ENCODE measurements at regions not wholly inside any gene's neighbourhood (a gene's known extent, or its start where the extent isn't known, plus 50 kb on each side); places are given as distances from the start of the nearest gene placed in this dataset.

DNA sequence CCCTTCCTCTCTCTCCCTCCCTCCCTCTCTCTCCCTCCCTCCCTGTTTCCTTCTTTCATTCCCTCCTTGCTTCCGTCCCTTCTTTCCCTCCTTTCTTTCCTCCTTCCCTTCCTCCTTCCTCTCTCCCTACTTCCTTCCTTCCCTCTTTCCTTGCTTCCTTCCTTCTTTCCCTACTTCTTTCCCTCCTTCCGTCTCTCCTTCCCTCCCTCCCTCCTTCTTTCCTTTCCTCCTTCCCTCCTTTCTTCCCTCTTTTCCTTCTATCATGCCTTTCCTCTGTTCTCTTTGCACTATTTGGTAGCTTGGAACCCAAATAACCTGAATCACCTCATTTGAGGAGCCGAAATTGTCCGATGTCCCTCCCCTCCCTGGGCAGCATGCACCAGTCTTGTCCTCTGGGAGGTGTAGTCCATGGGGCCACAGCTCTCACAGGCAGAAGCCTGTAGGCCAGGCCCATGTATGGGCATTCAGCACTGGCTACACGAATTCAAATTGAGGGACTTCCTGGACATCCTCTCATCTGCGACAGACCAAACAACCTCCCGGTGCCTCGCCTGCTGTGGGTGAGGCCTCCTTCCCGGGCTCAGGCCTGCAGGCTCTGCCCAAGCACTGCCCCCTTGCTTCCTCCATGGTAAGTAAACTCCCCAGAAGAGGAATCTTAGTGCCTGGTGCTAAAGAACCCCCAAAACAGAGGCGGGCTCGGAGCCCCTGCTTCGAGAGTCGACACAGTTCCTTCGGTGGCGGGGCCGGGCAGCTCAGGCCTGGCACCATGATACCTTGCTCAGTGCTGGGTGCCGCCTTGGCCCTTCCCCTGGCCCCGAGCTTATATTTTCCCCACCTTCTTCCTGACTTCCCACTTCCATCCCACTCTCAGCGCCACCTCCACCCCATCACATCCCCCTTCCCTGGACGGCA, 454.1 kb upstream of the CADM1 start:
- DNase-seq (ENCODE audit: low read depth in 1 of 2, low spot score in 1 of 2): no peak

DNA sequence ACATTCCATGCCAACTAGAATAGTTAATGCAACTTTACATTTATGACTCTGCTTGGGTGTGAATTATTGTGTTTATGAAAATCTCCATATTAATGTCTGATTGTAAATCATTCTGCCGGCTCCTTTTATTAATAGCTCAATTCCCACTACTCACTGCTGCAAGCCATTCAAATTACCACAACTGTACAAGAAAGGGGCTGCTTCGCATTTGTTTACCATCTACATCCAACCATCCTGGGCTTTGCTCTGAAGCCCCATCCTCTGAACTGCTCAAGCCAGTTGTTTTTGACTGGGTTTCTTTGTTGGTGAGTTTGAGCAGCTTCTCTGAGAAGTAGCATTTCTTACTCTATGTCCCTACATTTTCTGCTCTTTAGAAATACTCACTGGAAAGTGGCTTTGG, 451.6 kb upstream of the CADM1 start:
- DNase-seq (ENCODE audit: low read depth in 1 of 2, low spot score in 1 of 2): no peak

DNA sequence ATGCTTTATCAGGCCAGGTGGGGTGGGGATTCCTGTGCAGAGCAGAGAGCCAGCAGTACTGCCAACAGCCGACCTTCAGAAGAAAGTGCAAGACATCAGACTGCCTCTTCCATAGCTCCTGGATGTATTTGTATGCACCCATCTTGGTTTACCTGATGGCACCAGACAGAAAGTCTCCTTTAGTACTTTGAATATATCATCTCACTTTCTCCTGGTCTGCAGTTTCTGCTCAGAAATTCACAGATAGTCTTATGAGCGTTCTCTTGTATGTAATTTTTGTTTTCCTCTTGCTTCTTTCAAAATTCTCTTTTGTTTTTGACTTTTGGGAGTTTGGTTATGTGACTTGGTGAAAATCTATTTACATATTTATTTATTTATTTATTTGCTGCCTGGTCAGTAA, 446.4 kb upstream of the CADM1 start:
- DNase-seq (ENCODE audit: low read depth in 1 of 2, low spot score in 1 of 2): no peak

DNA sequence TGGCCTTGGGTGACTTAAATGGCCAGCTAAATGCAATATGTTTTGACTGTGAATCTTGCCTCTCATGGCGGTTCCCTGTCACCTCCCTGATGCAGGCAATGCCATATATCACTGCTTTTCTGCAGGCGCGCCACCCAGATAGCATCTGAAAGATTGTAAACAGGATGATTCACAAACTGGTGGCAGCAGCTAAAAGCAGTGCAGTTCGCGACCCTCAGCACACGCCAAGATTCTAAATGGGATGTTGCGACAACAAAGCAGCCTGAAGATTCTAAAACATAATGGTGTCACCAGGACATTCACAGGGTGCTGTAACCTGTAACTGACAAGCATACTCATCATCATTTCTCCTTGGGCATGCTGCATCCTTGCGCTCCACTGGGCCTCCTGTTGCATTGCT, 440.4 kb upstream of the CADM1 start:
- no peak for DNase-seq (ENCODE audit: low read depth in 1 of 2, low spot score in 1 of 2)

DNA sequence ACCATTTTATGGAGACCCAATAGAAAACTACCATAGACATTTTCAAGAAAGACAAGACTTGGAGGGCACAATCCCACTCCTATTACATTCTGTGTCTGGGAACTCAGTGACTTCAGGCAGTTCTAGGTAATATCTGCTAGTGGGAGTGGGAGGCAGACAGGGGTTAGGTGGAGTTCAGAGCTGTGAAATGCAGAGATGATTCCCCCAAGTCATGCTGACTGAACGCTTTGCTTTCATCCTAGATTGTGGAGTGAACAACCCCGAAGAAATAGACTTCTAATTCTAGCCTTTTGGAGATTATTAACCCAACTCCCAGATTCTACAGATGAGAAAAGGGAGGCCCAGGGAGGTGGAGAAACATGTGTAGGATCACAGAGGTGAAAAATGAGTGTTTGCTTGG, 437.8 kb upstream of the CADM1 start:
- DNase-seq (ENCODE audit: low read depth in 1 of 2, low spot score in 1 of 2): no peak

DNA sequence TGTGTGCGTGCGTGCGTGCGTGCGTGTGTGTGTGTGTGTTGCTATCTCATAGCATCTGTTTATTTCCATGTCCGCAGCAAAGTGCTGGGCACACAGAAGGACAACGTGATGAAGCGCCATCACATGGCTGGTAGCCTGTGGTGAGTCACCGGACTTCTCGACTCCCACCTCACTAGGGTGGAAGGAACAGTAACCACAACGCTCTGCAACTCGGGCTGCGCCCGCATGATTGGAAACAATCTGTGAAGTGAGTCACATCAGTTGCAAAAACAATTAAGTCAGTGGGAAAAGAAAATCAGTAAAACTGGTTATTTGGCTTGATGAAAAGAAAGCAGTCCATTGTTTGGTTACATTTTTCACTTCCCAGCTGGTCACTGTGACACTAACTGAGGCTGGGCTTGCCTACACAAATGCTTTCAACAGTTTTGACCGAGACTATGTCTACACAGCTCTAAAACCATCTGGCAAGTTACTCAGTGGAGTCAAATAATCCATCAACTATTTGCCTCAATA, 437.3 kb upstream of the CADM1 start:
- no peak for DNase-seq (ENCODE audit: low read depth in 1 of 2, low spot score in 1 of 2)

DNA sequence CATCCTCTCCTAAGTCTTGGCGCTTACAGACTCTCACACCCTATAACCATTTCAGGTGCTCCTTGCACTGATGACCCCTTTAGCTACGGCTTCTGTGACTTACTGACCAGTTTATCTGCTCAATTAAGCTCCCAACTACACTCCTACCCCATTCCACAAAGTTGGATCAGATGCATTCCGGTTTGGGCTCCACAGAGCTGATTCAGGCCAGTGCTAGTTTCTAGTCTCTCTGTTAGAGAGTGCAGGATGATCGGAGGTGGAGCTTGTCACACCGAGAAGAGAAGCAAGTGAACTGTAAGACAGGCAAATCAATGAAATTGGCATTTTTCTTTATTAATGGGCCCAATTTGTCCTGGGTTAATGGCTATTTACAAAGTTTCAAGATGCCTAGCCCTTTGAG, 436.8 kb upstream of the CADM1 start:
- no peak for DNase-seq (ENCODE audit: low read depth in 1 of 2, low spot score in 1 of 2)

DNA sequence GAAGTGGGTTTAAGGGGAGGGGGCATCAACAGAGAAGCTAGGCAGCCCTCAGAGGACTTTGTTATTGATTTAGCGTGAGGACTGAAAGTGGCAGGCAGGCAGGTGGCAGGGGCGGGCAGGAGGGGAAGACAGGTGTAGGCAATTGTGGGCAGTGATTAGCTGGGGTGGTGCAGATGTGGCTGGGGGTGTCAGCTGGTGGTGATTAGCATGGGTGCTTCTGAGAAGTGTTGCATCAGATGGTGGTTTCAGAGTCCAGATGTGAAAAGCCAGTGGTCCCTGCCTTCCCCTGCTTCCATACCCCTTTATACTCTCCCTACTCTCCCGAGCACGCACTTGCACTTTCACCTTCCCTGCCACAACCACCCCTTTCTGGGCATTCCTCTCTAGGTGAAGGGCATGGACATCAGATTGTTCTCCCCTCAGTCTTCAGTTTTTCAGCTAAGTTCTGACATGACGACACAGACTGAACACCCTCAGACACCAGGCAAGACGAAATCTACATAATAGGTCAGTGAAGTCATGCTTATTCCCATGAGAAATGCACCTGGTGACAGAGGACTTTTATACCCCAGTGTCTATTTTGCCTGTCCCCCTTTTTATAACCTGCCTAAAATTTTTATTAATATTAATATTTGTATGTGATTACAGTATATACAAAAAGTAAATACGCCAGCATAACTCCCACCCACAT, 435.7 kb upstream of the CADM1 start:
- DNase-seq (ENCODE audit: low read depth in 1 of 2, low spot score in 1 of 2): no peak

DNA sequence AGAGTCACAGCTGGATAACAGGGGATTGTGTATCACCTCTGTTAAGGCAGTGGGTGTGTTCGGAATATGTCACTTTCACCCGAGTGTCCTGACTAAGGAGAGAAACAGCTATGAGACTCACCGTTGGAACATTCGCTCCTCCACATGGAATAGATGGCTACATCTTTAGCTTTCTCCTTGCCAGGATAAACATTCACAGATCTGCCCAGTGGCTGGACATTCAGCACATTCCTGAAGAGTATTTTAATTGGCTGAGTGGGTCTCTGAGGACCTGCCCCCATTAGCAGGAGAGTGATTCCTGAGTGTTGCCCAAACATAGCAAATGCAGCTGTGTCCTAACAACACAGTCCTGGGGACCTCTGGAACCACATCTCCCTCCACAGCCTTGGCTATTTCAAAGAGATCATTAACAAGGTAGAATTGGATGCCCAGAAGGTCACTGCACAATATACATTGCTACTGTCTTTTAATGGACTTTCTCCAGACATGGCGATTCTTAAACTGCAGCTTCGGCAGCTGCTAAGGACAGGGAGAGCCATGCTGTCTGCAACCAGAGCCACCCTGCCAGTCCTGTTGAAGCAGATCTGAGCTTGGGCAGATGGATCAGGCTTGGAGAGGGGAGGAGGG, 435.0 kb upstream of the CADM1 start:
- no peak for DNase-seq (ENCODE audit: low read depth in 1 of 2, low spot score in 1 of 2)

DNA sequence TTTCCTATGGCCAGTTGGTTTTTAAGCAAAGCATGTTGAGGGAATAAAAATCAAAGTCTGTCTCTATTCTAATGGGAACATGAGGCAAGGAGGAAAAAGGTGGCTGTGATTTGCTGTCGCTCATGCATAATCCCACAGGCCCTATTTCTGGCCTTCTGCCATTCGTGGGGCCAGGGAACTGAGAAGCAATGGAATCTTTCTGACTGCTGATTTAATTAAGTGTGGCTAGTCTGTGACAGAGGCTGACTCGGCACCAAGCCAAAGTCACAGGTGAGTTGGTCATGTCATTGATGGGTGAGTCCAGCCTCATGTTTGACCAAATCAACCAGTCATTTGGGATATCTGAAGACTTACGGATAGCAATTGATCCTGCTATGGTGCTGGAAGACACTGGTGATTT, 429.3 kb upstream of the CADM1 start:
- no peak for DNase-seq (ENCODE audit: low read depth in 1 of 2, low spot score in 1 of 2)

DNA sequence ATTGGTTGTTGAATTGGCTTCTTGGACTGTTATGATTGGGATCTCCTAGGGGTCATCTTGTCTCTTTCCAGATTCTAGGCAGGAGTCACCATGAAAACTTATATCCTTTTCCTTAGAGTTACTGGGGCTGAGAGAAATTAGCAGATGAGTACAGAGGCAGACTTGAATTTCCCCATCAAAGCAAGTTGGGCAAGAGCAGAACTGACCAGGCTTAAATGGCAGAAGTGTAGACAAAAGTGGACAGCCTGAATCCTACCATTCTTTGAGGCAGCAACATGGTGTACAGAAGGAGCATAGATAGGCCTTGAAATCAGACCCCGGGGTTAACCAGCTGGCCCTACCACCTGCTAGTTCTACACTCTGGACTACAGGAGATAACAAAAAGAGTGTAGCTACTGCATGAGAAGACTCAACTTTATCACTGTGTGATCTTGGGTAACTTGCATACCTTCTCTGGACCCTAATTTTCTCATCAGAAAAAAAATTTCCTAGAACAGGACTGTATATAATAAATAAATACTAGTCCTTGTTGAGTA, 427.4 kb upstream of the CADM1 start:
- no peak for DNase-seq (ENCODE audit: low read depth in 1 of 2, low spot score in 1 of 2)

DNA sequence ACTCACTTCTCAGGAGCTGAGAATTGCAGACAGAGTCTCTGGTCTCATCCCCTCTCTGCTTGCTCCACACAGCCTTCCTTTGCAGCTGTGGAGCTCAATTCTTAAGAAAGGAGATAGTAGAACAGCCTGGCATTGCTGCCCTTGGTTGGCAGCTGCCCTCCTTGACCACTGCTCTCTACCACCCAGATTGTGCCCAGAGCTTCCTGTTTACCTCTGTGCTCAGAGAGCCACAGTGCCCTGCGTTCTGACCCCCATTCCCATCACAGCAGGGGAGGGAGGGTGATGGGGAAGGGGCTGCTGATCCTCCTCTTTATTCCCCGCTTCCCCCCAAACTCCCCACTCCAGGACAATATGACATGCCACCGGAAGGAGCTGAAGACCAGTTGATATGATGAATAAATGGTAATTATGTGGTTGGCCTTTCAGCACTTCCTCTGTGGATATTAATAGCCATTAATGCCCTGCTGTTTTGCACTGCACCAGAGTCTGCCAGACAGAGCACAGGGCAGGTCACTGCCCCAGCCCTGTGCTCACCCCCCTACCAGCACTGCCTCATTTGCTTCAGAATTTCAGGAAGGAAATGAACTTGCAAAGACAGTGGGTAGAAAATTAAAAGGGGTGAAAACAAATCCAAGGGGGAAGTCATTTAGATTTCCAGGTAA, 426.8 kb upstream of the CADM1 start:
- no peak for DNase-seq (ENCODE audit: low read depth in 1 of 2, low spot score in 1 of 2)

DNA sequence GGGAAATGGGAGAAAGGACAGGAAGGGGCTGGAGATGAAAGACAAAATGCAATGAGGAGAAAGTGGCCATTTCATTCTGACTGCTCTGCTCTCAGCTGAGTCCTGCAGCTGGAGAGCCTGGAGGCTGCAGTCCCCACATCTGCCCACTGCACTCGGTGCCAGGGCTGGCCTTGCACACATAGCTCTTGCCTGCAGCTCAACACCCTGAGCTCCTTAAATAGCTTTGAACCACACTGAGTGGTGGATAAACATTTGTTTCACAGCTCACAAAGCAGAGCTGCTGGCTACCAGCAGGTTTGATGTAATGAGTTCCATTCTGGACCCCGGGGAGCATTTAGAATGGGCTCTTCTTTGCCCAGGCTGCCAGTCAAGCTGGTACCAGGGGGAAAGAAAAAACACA, 426.1 kb upstream of the CADM1 start:
- DNase-seq (ENCODE audit: low read depth in 1 of 2, low spot score in 1 of 2): no peak

DNA sequence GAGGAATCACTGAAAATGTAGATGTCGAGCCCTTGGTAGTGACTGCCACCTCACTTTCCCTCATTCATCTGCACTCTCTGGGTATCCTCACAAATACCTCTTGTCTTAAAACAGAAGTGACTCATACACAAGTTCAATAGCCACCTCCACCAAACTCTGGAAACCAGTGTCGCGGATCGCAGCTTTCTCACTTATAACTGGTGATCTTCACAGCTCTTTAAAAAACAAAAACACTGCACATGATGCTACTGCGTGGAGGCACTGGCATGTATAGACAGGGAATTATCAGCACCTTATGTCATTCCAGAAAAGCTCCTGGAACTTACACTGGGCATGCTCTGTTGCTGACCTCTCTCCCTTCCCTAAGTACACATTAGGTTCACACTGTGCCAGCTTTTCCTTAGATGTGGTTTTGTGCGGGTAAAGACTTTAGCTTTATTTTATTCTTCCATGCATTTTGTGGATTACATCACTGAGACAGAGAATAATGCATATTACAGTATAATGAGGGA, 425.5 kb upstream of the CADM1 start:
- no peak for DNase-seq (ENCODE audit: low read depth in 1 of 2, low spot score in 1 of 2)

DNA sequence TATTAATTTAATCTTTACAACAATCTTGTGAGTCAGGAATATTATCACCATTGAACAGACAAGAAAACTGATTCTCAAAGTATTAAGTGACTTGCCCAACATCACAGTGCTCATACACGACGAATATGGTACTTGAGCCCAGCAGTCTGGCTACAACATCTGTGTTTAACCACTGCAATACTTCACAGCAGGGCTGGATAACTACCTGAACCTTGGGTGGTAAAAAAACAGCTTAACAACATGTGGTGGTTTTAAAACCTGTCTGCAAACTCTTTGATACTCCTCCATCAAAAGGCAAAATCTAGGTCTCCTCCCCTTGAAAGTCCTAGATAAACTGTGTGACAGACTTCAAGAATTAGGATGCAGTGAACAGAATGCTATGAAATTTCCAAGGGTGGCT, 424.6 kb upstream of the CADM1 start:
- no peak for DNase-seq (ENCODE audit: low read depth in 1 of 2, low spot score in 1 of 2)

DNA sequence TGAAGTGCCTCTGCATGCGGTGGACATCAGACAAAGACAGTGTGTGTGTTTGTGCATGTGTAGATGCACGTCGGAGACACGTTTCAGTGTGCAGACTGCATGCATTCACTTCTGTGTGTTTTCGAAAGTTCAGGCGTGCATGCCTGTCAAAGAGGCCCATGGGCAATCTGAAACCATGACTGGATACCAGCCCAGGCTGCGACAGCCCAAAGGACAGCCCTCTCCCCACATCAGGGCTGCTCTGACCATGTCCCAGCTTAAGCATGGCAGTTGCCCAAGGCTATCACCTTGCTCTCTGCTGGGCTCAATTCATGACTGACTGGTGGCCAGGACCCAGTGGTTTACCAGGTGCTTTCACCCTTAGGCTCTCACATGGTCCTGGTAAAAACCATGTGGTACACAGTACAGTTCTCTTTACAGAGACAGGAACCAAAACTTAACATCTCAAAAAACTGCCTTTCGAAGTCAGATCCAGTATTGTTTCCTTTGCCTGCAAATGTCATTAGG, 423.7 kb upstream of the CADM1 start:
- DNase-seq (ENCODE audit: low read depth in 1 of 2, low spot score in 1 of 2): no peak

DNA sequence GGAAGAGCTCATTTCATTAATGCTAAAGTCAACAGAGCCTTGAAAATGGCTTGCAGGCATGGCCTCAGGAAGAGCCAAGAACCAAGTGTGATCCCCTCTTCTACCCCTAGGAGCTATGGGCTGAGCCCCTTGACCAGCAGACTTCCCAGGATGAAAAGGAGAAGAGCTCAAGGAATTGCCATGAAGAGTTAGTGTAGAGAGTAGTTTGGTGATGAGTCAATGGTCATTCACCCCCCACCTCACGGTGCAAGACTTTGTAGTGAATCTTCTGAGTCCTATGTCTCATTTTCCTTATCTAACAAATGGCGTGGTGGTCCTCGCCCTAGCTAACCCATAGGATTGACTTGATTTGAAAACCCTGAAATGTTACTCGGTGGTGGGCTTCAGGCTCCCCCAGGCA, 422.4 kb upstream of the CADM1 start:
- DNase-seq (ENCODE audit: low read depth in 1 of 2, low spot score in 1 of 2): no peak

DNA sequence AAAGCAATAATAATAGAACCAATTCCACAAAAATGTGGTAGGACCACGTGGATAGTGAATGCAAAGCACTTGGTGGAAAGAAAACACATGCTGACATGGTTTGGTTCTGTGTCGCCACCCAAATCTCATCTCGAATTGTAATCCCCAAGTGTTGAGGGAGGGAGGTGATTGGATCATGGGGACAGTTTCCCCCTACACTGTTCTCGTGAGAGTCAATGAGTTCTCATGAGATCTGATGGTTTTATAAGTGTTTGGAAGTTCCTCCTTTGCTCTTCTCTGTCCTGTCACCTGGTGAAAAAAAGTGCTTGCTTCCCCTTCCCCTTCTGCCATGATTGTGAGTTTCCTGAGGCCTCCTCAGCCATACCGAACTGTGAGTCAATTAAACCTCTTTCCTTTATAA, 421.9 kb upstream of the CADM1 start:
- no peak for DNase-seq (ENCODE audit: low read depth in 1 of 2, low spot score in 1 of 2)

DNA sequence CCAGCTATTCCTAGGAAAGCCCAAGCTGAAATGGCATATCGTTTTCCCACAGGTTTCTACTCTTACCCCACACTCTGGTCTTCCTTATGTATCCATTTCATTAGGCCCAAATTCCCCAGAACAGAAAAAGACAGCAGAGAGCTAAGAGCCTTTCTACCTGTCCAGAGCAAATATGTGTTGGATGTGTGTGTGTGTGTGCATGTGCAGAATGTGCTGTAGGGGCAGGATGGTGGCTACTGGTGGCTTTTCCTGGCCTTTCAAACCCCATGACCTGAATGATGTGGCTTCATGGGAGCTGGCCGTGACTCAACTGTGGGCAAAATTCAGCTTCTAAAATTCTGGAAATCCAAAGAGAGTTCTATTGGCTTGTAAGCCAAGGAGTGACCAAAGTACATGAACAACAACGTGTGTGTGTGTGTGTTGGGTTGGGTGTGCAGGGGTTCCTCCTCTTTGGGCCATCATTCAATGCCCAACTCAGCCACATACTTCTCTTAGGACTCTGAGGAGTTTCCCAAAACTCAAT, 421.4 kb upstream of the CADM1 start:
- DNase-seq (ENCODE audit: low read depth in 1 of 2, low spot score in 1 of 2): no peak

DNA sequence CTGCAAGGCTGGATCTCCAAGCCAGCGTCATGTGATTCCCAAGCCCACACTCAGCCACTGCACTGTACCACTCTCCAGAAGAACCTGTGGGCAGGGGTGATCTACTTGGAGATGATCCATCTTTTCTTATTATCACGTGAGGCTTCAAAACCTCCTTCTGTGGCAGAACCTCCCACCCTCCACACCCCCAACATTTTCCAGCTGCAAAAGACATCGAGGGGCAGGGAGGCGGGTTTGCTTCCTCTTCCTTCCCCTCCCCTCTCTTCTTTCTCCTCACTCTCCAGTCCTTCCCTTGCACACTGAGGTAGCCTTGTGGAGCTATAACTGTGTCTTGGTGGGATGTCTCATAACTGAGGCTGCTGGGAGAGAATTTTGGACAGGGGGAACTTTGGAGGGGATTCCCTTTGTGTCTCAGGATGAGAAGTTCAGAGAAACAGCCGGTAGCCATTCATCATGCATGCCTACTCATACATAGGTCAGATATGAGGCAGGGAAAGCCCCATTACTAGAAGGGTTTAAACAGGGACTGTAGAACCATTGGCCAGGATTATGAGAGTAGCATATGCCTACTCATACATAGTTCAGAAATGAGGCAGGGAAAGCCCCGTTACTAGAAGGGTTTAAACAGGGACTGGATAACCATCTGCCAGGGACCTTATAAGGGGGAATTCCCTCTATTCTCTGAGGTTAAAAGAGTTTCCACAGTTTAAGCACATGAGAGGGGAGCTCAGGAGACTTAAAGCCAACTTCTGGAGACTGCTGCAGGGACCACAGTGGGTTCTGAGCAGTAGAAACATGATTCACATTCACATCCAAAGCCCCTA, 420.7 kb upstream of the CADM1 start:
- no peak for DNase-seq (ENCODE audit: low read depth in 1 of 2, low spot score in 1 of 2)

Data from stimulated activated CD4-positive, alpha-beta T cell treated with anti-CD3 and anti-CD28 coated beads, Interleukin-15, amount 100 ng/mL, for 1 hour (primary cell).